ENCODE measurements at regions not wholly inside any gene's neighbourhood (a gene's known extent, or its start where the extent isn't known, plus 50 kb on each side); places are given as distances from the start of the nearest gene placed in this dataset.

- Mint-ChIP-seq H3K27ac (no peak overlapping the region), H3K36me3 (no peaks in the 10 kb centered on the region), H3K4me3 (no peak overlapping the region), H3K4me1 (no peaks in the 10 kb centered on the region), H3K27me3 (ENCODE audit: low read depth in 3 of 3) (no peaks in the 10 kb centered on the region), H3K9me3 (peaks cover 0 to 7% (median 2%) of the 10 kb centered on the region in 7 donors)
- intact Hi-C loops (cut with micrococcal nuclease): no loop called here
- Histone ChIP-seq H3K9me3 (replicated peaks in 1 of 2; ENCODE audit: control insufficient read depth in 1 of 2, insufficient read depth in 1 of 2, low read length in 2 of 2) (no peaks in the 10 kb centered on the region), H3K4me1 (ENCODE audit: control insufficient read depth in 1 of 2, insufficient read depth in 2 of 2, low read length in 2 of 2) (no peaks in the 10 kb centered on the region), H3K36me3 (replicated peaks in 1 of 2; ENCODE audit: control insufficient read depth in 1 of 2, insufficient read depth in 2 of 2, low read length in 2 of 2) (no peaks in the 10 kb centered on the region), H2AFZ (ENCODE audit: insufficient read depth, low read depth, low read length, poor library complexity, severe bottlenecking) (no peak overlapping the region), H3K27ac (ENCODE audit: low read depth in 1 of 2, low read length in 2 of 2) (no peak overlapping the region), H4K20me1 (ENCODE audit: insufficient read depth, low read length) (no peaks in the 10 kb centered on the region), H3K9ac (ENCODE audit: insufficient read depth, low read length, poor library complexity, severe bottlenecking) (no peak overlapping the region), H3K79me2 (ENCODE audit: insufficient read depth, low read length) (no peaks in the 10 kb centered on the region), H3K27me3 (ENCODE audit: control insufficient read depth in 2 of 2, insufficient read depth in 2 of 2, low read length in 2 of 2) (no peaks in the 10 kb centered on the region), H3K4me3 (replicated peaks in 1 of 3; ENCODE audit: low read depth in 2 of 3, low read length in 3 of 3) (no peak overlapping the region), H3K4me2 (replicated peaks; ENCODE audit: extremely low read depth, low read length, poor library complexity, severe bottlenecking) (no peak overlapping the region)
- no peak for TF ChIP-seq CTCF (IDR thresholded peaks at IDR 0.05)
- no peak for DNase-seq
- WGBS (ENCODE audit: insufficient coverage): 80% methylated on average over 2 of the region's 2 CpGs
Measured at GRCh38 chr12:87608321-87608720, 420.9 kb downstream of the C12orf50 start.

GRCh38 chr12:87603727-87604126, 425.5 kb downstream of the C12orf50 start:
- Histone ChIP-seq H4K20me1 (ENCODE audit: insufficient read depth, low read length) (no peaks in the 10 kb centered on the region), H3K4me1 (ENCODE audit: control insufficient read depth in 1 of 2, insufficient read depth in 2 of 2, low read length in 2 of 2) (no peaks in the 10 kb centered on the region), H3K9ac (ENCODE audit: insufficient read depth, low read length, poor library complexity, severe bottlenecking) (no peak overlapping the region), H3K27ac (ENCODE audit: low read depth in 1 of 2, low read length in 2 of 2) (no peak overlapping the region), H3K4me2 (replicated peaks; ENCODE audit: extremely low read depth, low read length, poor library complexity, severe bottlenecking) (no peak overlapping the region), H3K79me2 (ENCODE audit: insufficient read depth, low read length) (no peaks in the 10 kb centered on the region), H2AFZ (ENCODE audit: insufficient read depth, low read depth, low read length, poor library complexity, severe bottlenecking) (no peak overlapping the region), H3K4me3 (replicated peaks in 1 of 3; ENCODE audit: low read depth in 2 of 3, low read length in 3 of 3) (no peak overlapping the region), H3K9me3 (replicated peaks in 1 of 2; ENCODE audit: control insufficient read depth in 1 of 2, insufficient read depth in 1 of 2, low read length in 2 of 2) (no peaks in the 10 kb centered on the region), H3K36me3 (replicated peaks in 1 of 2; ENCODE audit: control insufficient read depth in 1 of 2, insufficient read depth in 2 of 2, low read length in 2 of 2) (no peaks in the 10 kb centered on the region), H3K27me3 (ENCODE audit: control insufficient read depth in 2 of 2, insufficient read depth in 2 of 2, low read length in 2 of 2) (no peaks in the 10 kb centered on the region)
- intact Hi-C loops (cut with micrococcal nuclease): no loop called here
- no peaks in the 10 kb centered on the region for H3K36me3 Mint-ChIP-seq
- TF ChIP-seq CTCF (IDR thresholded peaks at IDR 0.05): no peak
- H3K27me3 Mint-ChIP-seq (ENCODE audit: low read depth in 3 of 3): no peaks in the 10 kb centered on the region
- DNase-seq: no peak
- H3K27ac Mint-ChIP-seq: no peak overlapping the region
- no peak overlapping the region for H3K4me3 Mint-ChIP-seq
- peaks cover 0 to 5% (median 1%) of the 10 kb centered on the region in 7 donors for H3K9me3 Mint-ChIP-seq
- no CpG with 5 or more reads among the region's 2 CpGs for WGBS (ENCODE audit: insufficient coverage)
- no peaks in the 10 kb centered on the region for H3K4me1 Mint-ChIP-seq

Measured in CD14-positive monocyte (primary cell).